ENCODE measurements at regions not wholly inside any gene's neighbourhood (a gene's known extent, or its start where the extent isn't known, plus 50 kb on each side); places are given as distances from the start of the nearest gene placed in this dataset.

DNA sequence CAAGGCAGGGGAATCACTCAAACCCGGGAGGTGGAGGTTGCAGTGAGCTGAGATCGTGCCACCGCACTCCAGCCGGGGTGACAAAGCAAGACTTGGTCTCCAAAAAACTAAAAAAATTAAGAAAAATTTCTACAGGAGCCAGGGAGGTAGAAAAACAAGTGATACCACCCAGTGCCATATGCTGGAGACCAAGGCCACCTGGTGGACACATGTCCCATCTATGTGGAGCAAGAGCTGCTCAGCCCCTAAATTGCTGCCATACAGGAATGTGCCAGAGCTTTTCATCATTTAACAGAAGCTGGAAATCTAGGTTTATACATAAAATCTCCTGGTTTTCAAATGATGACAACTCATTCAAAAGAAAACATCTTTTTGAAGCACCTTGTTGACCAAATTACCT lies 61.4 kb upstream of the ELK3 start:
- DNase-seq, result no peak

DNA sequence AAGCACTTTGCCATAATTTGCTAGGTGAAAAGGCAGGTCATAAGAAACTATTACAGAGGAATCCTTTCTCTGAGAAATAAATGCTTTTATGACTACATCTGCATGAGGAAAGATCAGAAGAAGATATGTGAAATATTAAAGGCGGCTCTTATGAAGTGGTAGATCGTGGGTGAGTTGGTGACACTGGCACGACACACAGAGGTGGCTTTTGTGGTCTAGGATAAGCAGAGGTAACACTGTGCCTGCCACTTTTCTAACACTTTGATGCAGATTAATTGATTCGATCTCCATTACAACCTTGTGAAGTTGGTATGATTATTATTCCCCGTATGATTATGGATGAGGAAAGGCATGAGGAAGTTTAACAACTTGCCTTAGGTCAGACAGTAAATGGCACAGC lies 60.0 kb upstream of the ELK3 start:
- DNase-seq, result no peak

DNA sequence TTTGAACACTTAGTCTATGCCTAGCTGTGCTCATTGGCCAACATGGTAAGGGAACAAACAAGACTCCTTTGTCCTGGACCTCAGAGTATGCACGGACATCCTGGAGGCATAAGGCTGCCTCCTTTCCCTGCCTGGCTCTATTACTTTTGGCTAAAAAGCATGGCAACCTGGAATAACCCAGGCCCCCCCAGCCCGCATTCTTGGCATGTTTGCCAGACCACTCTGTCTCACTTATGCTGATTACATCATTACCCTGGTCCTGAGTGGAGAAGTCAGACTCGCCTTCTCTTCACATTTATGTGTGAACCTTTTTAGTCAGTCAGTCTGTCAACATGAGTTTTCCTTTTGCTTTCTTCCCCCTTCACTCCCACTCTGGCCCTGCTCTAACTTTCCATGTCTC lies 58.0 kb upstream of the ELK3 start:
- no peak for DNase-seq

DNA sequence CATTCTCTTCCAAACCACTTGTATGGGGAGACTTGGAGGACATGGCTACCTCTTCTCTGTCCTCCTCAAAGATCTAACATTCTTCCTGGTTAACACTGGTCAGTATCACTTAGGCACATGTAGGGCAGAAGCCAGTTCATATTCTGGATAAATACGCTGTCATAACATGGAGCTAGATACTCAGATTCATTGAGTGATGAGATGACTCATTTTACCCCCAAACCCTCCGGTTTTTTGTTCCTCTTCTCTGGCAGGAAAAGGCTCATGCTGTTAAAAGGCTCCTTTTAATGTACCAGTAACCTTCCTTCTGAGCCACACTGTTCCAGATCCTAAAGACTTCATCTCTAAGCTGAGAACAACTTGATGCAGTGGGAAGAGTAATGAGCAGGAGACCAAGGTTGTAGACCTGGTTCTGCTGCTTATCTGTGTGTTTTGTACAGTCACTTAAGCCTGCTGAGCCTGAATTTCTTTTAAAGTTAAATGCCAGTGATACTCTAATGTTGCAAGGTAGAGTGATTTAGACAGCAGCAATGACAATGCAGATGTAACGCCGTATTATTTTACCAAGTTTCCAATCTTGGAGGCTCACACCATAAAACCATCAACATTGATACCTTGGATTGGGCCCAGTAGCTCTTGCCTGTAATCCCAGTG lies 57.3 kb upstream of the ELK3 start:
- DNase-seq, result no peak

DNA sequence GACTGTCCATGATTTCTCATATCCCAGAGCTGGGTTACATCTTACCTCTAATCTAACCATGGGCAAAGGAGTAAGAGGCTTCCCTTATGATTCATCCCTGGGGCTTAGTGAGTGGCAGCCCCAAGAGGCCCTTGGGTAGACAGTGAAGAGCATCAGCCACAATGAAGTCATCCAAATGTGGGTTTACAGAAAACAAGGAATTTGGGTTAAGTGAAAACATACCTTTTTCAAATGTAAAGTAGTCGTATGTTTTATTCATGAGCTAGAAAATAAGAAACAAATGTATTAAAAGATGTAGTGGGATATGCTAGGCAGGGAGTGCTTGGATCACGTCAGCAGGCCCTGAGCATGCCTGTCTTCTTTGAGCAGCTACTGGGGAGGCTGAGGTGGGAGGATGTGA lies 54.0 kb upstream of the ELK3 start:
- DNase-seq, result no peak

DNA sequence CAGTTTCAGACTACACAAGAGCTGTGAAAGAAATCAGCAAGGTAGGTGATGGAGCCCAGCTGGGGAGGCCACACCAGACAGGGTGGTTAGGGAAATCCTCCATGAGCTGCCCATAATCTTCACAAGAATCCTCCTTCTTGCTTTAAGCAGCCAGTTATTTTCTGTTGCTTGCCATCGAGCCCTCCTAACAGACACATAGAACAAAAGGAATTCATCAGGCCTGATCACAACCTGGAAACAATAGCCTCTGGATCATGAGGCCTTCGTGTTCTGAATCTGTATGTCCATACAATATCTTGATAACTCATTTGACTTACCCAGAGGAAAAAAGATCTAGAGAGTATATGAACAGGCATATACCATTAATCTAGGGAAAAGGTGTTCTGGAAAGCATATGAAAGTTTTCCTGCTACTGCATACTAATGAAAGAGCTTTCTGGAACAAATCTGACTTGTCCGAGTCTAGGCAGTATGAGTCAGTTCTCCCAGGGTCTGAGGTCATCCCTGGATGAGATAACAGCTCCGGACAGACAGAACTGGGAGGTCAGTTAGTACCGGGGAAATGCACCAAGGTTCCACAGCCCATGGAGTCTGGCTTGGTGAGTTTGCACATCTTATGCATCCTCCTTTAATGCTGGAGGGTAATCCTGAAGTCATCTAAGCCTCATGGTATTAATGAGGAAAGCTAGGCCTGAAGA lies 52.8 kb upstream of the ELK3 start:
- DNase-seq, result no peak

DNA sequence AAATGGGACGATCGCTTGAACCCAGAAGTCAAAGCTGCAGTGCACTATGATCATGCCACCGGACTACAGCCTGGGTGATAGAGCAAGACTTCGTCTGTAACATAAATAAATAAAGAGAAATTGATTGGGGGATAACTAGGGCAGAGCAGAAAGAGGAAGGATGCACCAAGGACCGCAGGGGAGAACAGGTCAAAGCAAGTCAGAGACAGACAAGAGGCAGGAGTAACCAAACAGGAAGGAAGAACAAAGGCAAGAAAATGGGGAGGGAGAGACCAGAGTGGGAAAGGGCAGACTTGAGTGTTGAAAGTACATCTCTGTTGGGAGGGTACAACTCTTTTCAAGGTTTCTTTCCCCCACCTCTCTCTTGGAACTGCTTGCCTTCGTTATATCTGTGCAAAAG lies 50.8 kb upstream of the ELK3 start:
- no peak for DNase-seq

DNA sequence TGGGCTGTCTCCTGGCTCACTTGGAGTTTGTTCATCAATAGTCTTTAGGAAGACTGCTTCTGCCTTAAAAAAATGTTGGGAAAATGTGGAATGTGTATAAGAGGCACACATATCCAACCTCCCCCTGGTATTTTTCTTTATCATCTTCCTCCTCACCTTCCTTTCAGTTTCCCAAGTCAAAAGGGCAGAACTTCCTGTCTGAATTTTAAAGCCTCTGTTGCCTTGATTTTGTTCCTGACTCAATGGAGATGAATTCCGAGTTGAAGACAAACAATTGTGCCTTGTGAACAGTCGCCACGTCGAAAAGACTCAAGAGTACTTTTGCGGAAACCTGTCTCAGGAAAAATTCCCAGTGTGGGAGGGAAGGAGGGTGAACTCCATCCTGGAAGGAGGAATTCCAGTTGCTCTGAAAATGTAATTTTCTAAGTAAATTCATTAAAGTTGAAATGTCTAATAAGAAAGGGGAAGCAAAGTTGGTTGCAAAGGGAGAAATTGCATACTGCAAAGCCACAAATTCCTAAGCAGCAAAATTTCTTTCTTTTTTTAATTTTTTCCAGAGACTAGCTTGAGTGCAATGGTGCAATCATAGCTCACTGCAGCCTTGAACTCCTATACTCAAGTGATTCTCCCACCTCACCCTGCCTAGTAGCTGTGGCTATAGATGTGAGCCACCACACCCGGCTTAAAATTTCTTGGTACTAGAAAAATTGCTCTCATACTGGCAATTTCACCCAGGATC lies 50.2 kb upstream of the ELK3 start:
- no peak for DNase-seq

Data from anterior cingulate cortex (tissue), 58 donors.